ENCODE measurements at regions not wholly inside any gene's neighbourhood (a gene's known extent, or its start where the extent isn't known, plus 50 kb on each side); places are given as distances from the start of the nearest gene placed in this dataset.

- Mint-ChIP-seq H3K4me1 (no peaks in the 10 kb centered on the region), H3K27me3 (no peaks in the 10 kb centered on the region), H3K36me3 (no peaks in the 10 kb centered on the region), H3K9me3 (peaks cover 8% of the 10 kb centered on the region), H3K4me3 (no peak overlapping the region), H3K27ac (no peak overlapping the region)
- POLR2A ChIA-PET: no interaction called here
- no peak for DNase-seq
- no peak for ATAC-seq (ENCODE audit: low read depth)
Observed at GRCh38 chr14:31978423-31978822, 98.7 kb upstream of the ARHGAP5 start.

- H3K36me3 Mint-ChIP-seq: no peaks in the 10 kb centered on the region
- POLR2A ChIA-PET: no interaction called here
Observed at GRCh38 chr14:31982642-31983041, 94.5 kb upstream of the ARHGAP5 start.

GRCh38 chr14:31986405-31986804, 90.7 kb upstream of the ARHGAP5 start:
- H3K36me3 Mint-ChIP-seq: no peaks in the 10 kb centered on the region
- H3K4me1 Mint-ChIP-seq: no peaks in the 10 kb centered on the region
- DNase-seq (no peak), ATAC-seq (ENCODE audit: low read depth) (no peak)
- POLR2A ChIA-PET: no interaction called here
- H3K27ac Mint-ChIP-seq: no peak overlapping the region
- peaks cover 3% of the 10 kb centered on the region for H3K9me3 Mint-ChIP-seq
- H3K4me3 Mint-ChIP-seq: no peak overlapping the region
- H3K27me3 Mint-ChIP-seq: peaks cover 4% of the 10 kb centered on the region

More at GRCh38 chr14:31982642-31983041, 94.5 kb upstream of the ARHGAP5 start:
- Mint-ChIP-seq H3K27ac (no peak overlapping the region), H3K27me3 (no peaks in the 10 kb centered on the region), H3K4me1 (no peaks in the 10 kb centered on the region), H3K9me3 (peaks cover 3% of the 10 kb centered on the region), H3K4me3 (no peak overlapping the region)
- no peak for DNase-seq
- ATAC-seq (ENCODE audit: low read depth): no peak

- no peak for DNase-seq
- peaks cover 4% of the 10 kb centered on the region for H3K27me3 Mint-ChIP-seq
- ATAC-seq (ENCODE audit: low read depth): no peak
- no peaks in the 10 kb centered on the region for H3K36me3 Mint-ChIP-seq
- no peak overlapping the region for H3K4me3 Mint-ChIP-seq
- H3K27ac Mint-ChIP-seq: no peak overlapping the region
- H3K9me3 Mint-ChIP-seq: peaks cover 1% of the 10 kb centered on the region
- POLR2A ChIA-PET: no interaction called here
- no peaks in the 10 kb centered on the region for H3K4me1 Mint-ChIP-seq
Observed at GRCh38 chr14:31987721-31988120, 89.4 kb upstream of the ARHGAP5 start.

GRCh38 chr14:31988244-31988643, 88.9 kb upstream of the ARHGAP5 start:
- ATAC-seq (ENCODE audit: low read depth): no peak

GRCh38 chr14:31990183-31990857, 86.8 kb upstream of the ARHGAP5 start:
- no peaks in the 10 kb centered on the region for H3K36me3 Mint-ChIP-seq
- H3K4me3 Mint-ChIP-seq: no peak overlapping the region
- peaks cover 4% of the 10 kb centered on the region for H3K27me3 Mint-ChIP-seq
- no peak for DNase-seq
- no peak overlapping the region for H3K27ac Mint-ChIP-seq
- no peaks in the 10 kb centered on the region for H3K4me1 Mint-ChIP-seq
- ATAC-seq (ENCODE audit: low read depth): no peak
- POLR2A ChIA-PET: no interaction called here
- H3K9me3 Mint-ChIP-seq: no peaks in the 10 kb centered on the region

More at GRCh38 chr14:31988244-31988643, 88.9 kb upstream of the ARHGAP5 start:
- Mint-ChIP-seq H3K36me3 (no peaks in the 10 kb centered on the region), H3K27me3 (peaks cover 4% of the 10 kb centered on the region), H3K4me1 (no peaks in the 10 kb centered on the region), H3K9me3 (no peaks in the 10 kb centered on the region), H3K27ac (no peak overlapping the region), H3K4me3 (no peak overlapping the region)
- POLR2A ChIA-PET: no interaction called here
- no peak for DNase-seq

GRCh38 chr14:31990926-31991572, 86.1 kb upstream of the ARHGAP5 start:
- ATAC-seq (ENCODE audit: low read depth): no peak
- POLR2A ChIA-PET: no interaction called here
- Mint-ChIP-seq H3K4me3 (no peak overlapping the region), H3K4me1 (no peaks in the 10 kb centered on the region), H3K36me3 (no peaks in the 10 kb centered on the region), H3K9me3 (no peaks in the 10 kb centered on the region), H3K27ac (no peak overlapping the region), H3K27me3 (peaks cover 4% of the 10 kb centered on the region)
- DNase-seq: no peak

- POLR2A ChIA-PET: no interaction called here
- no peak overlapping the region for H3K27ac Mint-ChIP-seq
- peaks cover 4% of the 10 kb centered on the region for H3K27me3 Mint-ChIP-seq
- DNase-seq: no peak
- H3K9me3 Mint-ChIP-seq: no peaks in the 10 kb centered on the region
- no peaks in the 10 kb centered on the region for H3K36me3 Mint-ChIP-seq
- ATAC-seq (ENCODE audit: low read depth): no peak
- no peaks in the 10 kb centered on the region for H3K4me1 Mint-ChIP-seq
- no peak overlapping the region for H3K4me3 Mint-ChIP-seq
Observed at GRCh38 chr14:31992011-31992447, 85.1 kb upstream of the ARHGAP5 start.

- H3K4me1 Mint-ChIP-seq: no peaks in the 10 kb centered on the region
- no peak for DNase-seq
- no peaks in the 10 kb centered on the region for H3K9me3 Mint-ChIP-seq
- H3K36me3 Mint-ChIP-seq: no peaks in the 10 kb centered on the region
- H3K27me3 Mint-ChIP-seq: peaks cover 4% of the 10 kb centered on the region
- no peak overlapping the region for H3K4me3 Mint-ChIP-seq
- POLR2A ChIA-PET: no interaction called here
- no peak overlapping the region for H3K27ac Mint-ChIP-seq
- ATAC-seq (ENCODE audit: low read depth): no peak
Observed at GRCh38 chr14:31993521-31993951, 83.6 kb upstream of the ARHGAP5 start.

- no peak for ATAC-seq (ENCODE audit: low read depth)
- H3K27ac Mint-ChIP-seq: no peak overlapping the region
- H3K27me3 Mint-ChIP-seq: peaks cover 4% of the 10 kb centered on the region
- H3K9me3 Mint-ChIP-seq: no peaks in the 10 kb centered on the region
- H3K4me1 Mint-ChIP-seq: no peaks in the 10 kb centered on the region
- H3K36me3 Mint-ChIP-seq: no peaks in the 10 kb centered on the region
- DNase-seq: no peak
- no peak overlapping the region for H3K4me3 Mint-ChIP-seq
- POLR2A ChIA-PET: no interaction called here
Observed at GRCh38 chr14:31994391-31995033, 82.6 kb upstream of the ARHGAP5 start.

- Mint-ChIP-seq H3K27ac (no peak overlapping the region), H3K36me3 (no peaks in the 10 kb centered on the region), H3K27me3 (peaks cover 7% of the 10 kb centered on the region), H3K4me3 (no peak overlapping the region), H3K9me3 (no peaks in the 10 kb centered on the region), H3K4me1 (no peaks in the 10 kb centered on the region)
- DNase-seq: no peak
- POLR2A ChIA-PET: no interaction called here
- no peak for ATAC-seq (ENCODE audit: low read depth)
Observed at GRCh38 chr14:32003585-32003984, 73.5 kb upstream of the ARHGAP5 start.

- DNase-seq (no peak), ATAC-seq (ENCODE audit: low read depth) (no peak)
- POLR2A ChIA-PET: no interaction called here
- Mint-ChIP-seq H3K36me3 (no peaks in the 10 kb centered on the region), H3K27ac (no peak overlapping the region), H3K4me1 (no peaks in the 10 kb centered on the region), H3K4me3 (no peak overlapping the region), H3K9me3 (no peaks in the 10 kb centered on the region), H3K27me3 (peaks cover 7% of the 10 kb centered on the region)
Observed at GRCh38 chr14:32004300-32004699, 72.8 kb upstream of the ARHGAP5 start.

GRCh38 chr14:32005628-32006027, 71.5 kb upstream of the ARHGAP5 start:
- Mint-ChIP-seq H3K4me1 (no peaks in the 10 kb centered on the region), H3K36me3 (no peaks in the 10 kb centered on the region), H3K4me3 (no peak overlapping the region), H3K27me3 (peaks cover 11% of the 10 kb centered on the region), H3K27ac (no peak overlapping the region), H3K9me3 (no peaks in the 10 kb centered on the region)
- ATAC-seq (ENCODE audit: low read depth): no peak
- DNase-seq: no peak
- POLR2A ChIA-PET: no interaction called here
